HepG2 (cell line): ENCODE measurements at regions not wholly inside any gene's neighbourhood (a gene's known extent, or its start where the extent isn't known, plus 50 kb on each side); places are given as distances from the start of the nearest gene placed in this dataset.

ENCODE experiments used
- ATAC-seq: fragments of 200-7000 bp; cut with Tn5 transposase; 3 replicates; pipeline ENCODE4 v1.9.1; 2020; ENCODE audit warnings: mild to moderate bottlenecking, moderate library complexity
- BruUV-seq: library from RNA; stranded (reverse); fragments of 400-500 nt; replicated peaks from 2 replicates; lab custom pipeline; 2021; lab: Mats Ljungman, UMichigan
- CTCF ChIA-PET: fragments of 300-600 bp; formaldehyde crosslinking; extraction: SDS; loops from one replicate; lab custom pipeline; 2021; ENCODE audit warnings: low total read pairs, inconsistent platforms, low intra/inter-chr PET ratio; lab: Yijun Ruan, JAX
- POLR2A ChIA-PET: fragments of 350-600 bp; sonication (Branson Sonifier 250); formaldehyde crosslinking; loops from one replicate; lab custom pipeline; 2020; ENCODE audit warnings: antibody characterized with exemption, inconsistent platforms; lab: Yijun Ruan, JAX
- DNase-seq: peaks from one replicate; pipeline ENCODE4 v3.0.0-alpha.2; 2015; ENCODE audit warnings: low spot score
- FAIRE-seq: peaks from 3 replicates; lab custom pipeline; 2011; peaks lifted over from hg19 to GRCh38; lab: Jason Lieb, UNC
- H2AFZ ChIP-seq: one replicate; pipeline ENCODE4 v1.6.1; 2011; ENCODE audit warnings: low read length, inconsistent platforms
- H3K27ac ChIP-seq: fragments of 300-600 bp; 3 replicates; pipeline ENCODE4 v1.8.0; 2011; ENCODE audit warnings: mixed run types, mild to moderate bottlenecking, mixed read lengths, low read length, inconsistent platforms; ENCODE audit not compliant: insufficient read depth; ENCODE audit errors: extremely low read length
- H3K27me3 ChIP-seq, 2 experiments: fragments of 200-600 bp in 1 of 2; 2 replicates in 1 of 2; 3 replicates in 1 of 2; pipeline versions ENCODE4 v1.6.0 to v1.8.0; 2011; ENCODE audit warnings: low read length in 2 of 2, mild to moderate bottlenecking in 2 of 2, moderate library complexity in 2 of 2, inconsistent platforms in 1 of 2; ENCODE audit not compliant: insufficient read depth in 2 of 2, control insufficient read depth in 1 of 2
- H3K36me3 ChIP-seq, 2 experiments: fragments of 200-600 bp in 1 of 2; replicated peaks in 1 of 2; 2 replicates in 1 of 2; 3 replicates in 1 of 2; pipeline versions ENCODE4 v1.5.1 to v1.8.0; 2011; ENCODE audit warnings: low read length in 2 of 2, inconsistent platforms in 1 of 2; ENCODE audit not compliant: insufficient read depth in 2 of 2, control insufficient read depth in 1 of 2
- H3K4me1 ChIP-seq: 2 replicates; pipeline ENCODE4 v1.5.1; 2012; ENCODE audit warnings: low read length, inconsistent platforms; ENCODE audit not compliant: insufficient read depth
- H3K4me2 ChIP-seq: 2 replicates; pipeline ENCODE4 v1.6.0; 2011; ENCODE audit warnings: low read depth, low read length, inconsistent platforms
- H3K4me3 ChIP-seq, 3 experiments: fragments of 200-600 bp in 1 of 3; sonication (generic), shearing (Covaris generic) in 1 of 3; replicated peaks in 1 of 3; 2 replicates each; pipeline ENCODE4 v1.5.1; 2011 to 2016; ENCODE audit warnings: low read length in 3 of 3, inconsistent platforms in 2 of 3, low read depth in 2 of 3, mild to moderate bottlenecking in 2 of 3, control low read depth in 1 of 3, mixed read lengths in 1 of 3; ENCODE audit not compliant: insufficient read depth in 1 of 3
- H3K79me2 ChIP-seq: one replicate; pipeline ENCODE4 v1.6.1; 2011; ENCODE audit warnings: low read length, inconsistent platforms; ENCODE audit not compliant: insufficient read depth
- H3K9ac ChIP-seq: 2 replicates; pipeline ENCODE4 v1.6.0; 2011; ENCODE audit warnings: mild to moderate bottlenecking, low read depth, low read length, inconsistent platforms; ENCODE audit not compliant: insufficient read depth
- H3K9me3 ChIP-seq: 2 replicates; pipeline ENCODE4 v1.5.1; 2012; ENCODE audit warnings: mild to moderate bottlenecking, low read length
- H4K20me1 ChIP-seq: 2 replicates; pipeline ENCODE4 v1.6.0; 2011; ENCODE audit warnings: inconsistent platforms, mild to moderate bottlenecking, low read length, moderate library complexity; ENCODE audit not compliant: insufficient read depth
- ARHGAP35 ChIP-seq: sonication (generic); formaldehyde crosslinking; IDR thresholded peaks from 2 replicates; pipeline ENCODE4 v1.9.0; 2022; ENCODE audit warnings: mild to moderate bottlenecking, inconsistent platforms, moderate library complexity, missing genetic modification reagents, borderline replicate concordance
- ARNTL ChIP-seq: sonication (generic); formaldehyde crosslinking; IDR thresholded peaks from 2 replicates; pipeline ENCODE4 v1.4.0; 2020; ENCODE audit warnings: mild to moderate bottlenecking, missing genetic modification reagents
- ELF3 ChIP-seq: IDR thresholded peaks from 2 replicates; pipeline ENCODE4 v1.6.1; 2016; ENCODE audit warnings: missing genetic modification reagents, missing compliant biosample characterization
- HIVEP1 ChIP-seq: sonication (generic); formaldehyde crosslinking; IDR thresholded peaks from 2 replicates; pipeline ENCODE4 v1.4.0; 2020; ENCODE audit warnings: mild to moderate bottlenecking, missing genetic modification reagents
- KDM3A ChIP-seq: IDR thresholded peaks from 2 replicates; pipeline ENCODE4 v1.6.1; 2018; ENCODE audit warnings: low read depth, missing compliant biosample characterization
- KLF12 ChIP-seq: sonication (generic); formaldehyde crosslinking; IDR thresholded peaks from 2 replicates; pipeline ENCODE4 v1.4.0; 2020; ENCODE audit warnings: missing genetic modification reagents, borderline replicate concordance
- KLF6 ChIP-seq: IDR thresholded peaks from 2 replicates; pipeline ENCODE4 v1.8.0; 2016; ENCODE audit warnings: missing biosample characterization, missing genetic modification reagents
- MAFF ChIP-seq: IDR thresholded peaks from 2 replicates; pipeline ENCODE4 v1.6.1; 2011; ENCODE audit warnings: low read depth, low read length, improper control_type of control experiment
- MAFK ChIP-seq, 2 experiments: IDR thresholded peaks in 1 of 2; conservative IDR thresholded peaks in 1 of 2; 2 replicates each; pipeline ENCODE4 v1.6.1; 2011; ENCODE audit warnings: improper control_type of control experiment in 2 of 2, low read length in 2 of 2
- SIX4 ChIP-seq: sonication (generic); formaldehyde crosslinking; IDR thresholded peaks from 2 replicates; pipeline ENCODE4 v1.4.0; 2020; ENCODE audit warnings: missing genetic modification reagents
- TBL1XR1 ChIP-seq: fragments of 150-350 bp; IDR thresholded peaks from 2 replicates; pipeline ENCODE4 v1.6.1; 2014; ENCODE audit warnings: borderline replicate concordance, low read length; ENCODE audit not compliant: partially characterized antibody
- ZFP37 ChIP-seq: sonication (generic); formaldehyde crosslinking; IDR thresholded peaks from 2 replicates; pipeline ENCODE4 v1.4.0; 2020; ENCODE audit warnings: missing genetic modification reagents, borderline replicate concordance
- ZNF546 ChIP-seq: sonication (generic); formaldehyde crosslinking; conservative IDR thresholded peaks from 2 replicates; pipeline ENCODE4 v1.8.1; 2023; ENCODE audit warnings: mild to moderate bottlenecking, missing genetic modification reagents
- ZNF724P ChIP-seq: sonication (generic); formaldehyde crosslinking; IDR thresholded peaks from 2 replicates; pipeline ENCODE4 v1.8.0; 2022; ENCODE audit warnings: missing genetic modification reagents, borderline replicate concordance
- ZNF850 ChIP-seq: sonication (generic); formaldehyde crosslinking; conservative IDR thresholded peaks from 2 replicates; pipeline ENCODE4 v1.9.0; 2021; ENCODE audit warnings: mild to moderate bottlenecking, missing genetic modification reagents
- WGBS: methylation state at CpG from one replicate; pipeline ENCODE4 v1.1.6; 2017; ENCODE audit warnings: low lambda C conversion rate; 5-methylcytosine and 5-hydroxymethylcytosine counted together
- in situ Hi-C: cut with HindIII; loops from 2 replicates; pipeline ENCODE4 v1.10.0; 2017; ENCODE audit warnings: low pct_unique_long_range_greater_than_20kb; ENCODE audit not compliant: extremely low pct_ligation_motif_present
- intact Hi-C: fragments of 100-400 bp; cut with micrococcal nuclease; formaldehyde crosslinking; loops from one replicate; pipeline ENCODE4 v1.10.0; 2022; ENCODE audit not compliant: unreplicated experiment
- TF ChIP-seq, protein P1 (sequence below): sonication (generic); formaldehyde crosslinking; IDR thresholded peaks from 2 replicates; pipeline ENCODE4 v1.5.0; 2020; ENCODE audit warnings: missing genetic modification reagents
- TF ChIP-seq, protein P2 (sequence below): conservative IDR thresholded peaks from 2 replicates; pipeline ENCODE4 v1.6.1; 2018; ENCODE audit warnings: missing genetic modification reagents
- TF ChIP-seq, protein P3 (sequence below): sonication (generic); formaldehyde crosslinking; IDR thresholded peaks from 2 replicates; pipeline ENCODE4 v1.5.0; 2020; ENCODE audit warnings: missing genetic modification reagents
- TF ChIP-seq, protein P4 (sequence below): IDR thresholded peaks from 2 replicates; pipeline ENCODE4 v1.6.1; 2016; ENCODE audit warnings: missing genetic modification reagents, missing compliant biosample characterization

DNA sequence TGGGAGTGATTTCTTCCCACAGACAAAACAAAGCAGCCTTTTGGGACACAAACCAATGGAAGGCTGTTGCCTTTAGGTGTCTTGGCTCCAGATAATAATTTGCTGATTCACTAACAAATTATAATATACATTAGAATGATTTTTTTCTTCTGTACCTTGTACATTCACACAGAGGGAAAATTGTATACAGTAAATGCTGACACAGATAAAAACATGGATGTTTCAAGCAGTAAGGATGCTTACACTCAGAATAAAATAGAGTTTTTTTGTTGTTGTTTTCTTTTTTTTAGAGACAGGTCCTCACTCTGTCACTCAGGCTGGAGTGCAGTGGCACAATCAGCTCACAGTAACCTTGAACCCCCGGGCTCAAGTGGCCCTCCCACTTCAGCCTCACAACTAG is 109.2 kb upstream of the TRPC6 start:
- no peak overlapping the region for H3K9ac ChIP-seq
- no peaks in the 10 kb centered on the region for H3K79me2 ChIP-seq
- H3K36me3 ChIP-seq, result no peaks in the 10 kb centered on the region
- no peak overlapping the region for H2AFZ ChIP-seq
- WGBS, result 0% methylated on average over 1 of the region's 1 CpG
- intact Hi-C loops (no loop called here), in situ Hi-C loops (no loop called here)
- ChIA-PET POLR2A (no interaction called here), CTCF (no interaction called here)
- FAIRE-seq (no peak), DNase-seq (no peak), ATAC-seq (no peak)
- no peaks in the 10 kb centered on the region for H4K20me1 ChIP-seq
- H3K27ac ChIP-seq, result no peak overlapping the region
- no peaks in the 10 kb centered on the region for H3K27me3 ChIP-seq
- no peak for TF ChIP-seq ARNTL
- TF ChIP-seq TBL1XR1, result no peak
- no peak for TF ChIP-seq ZNF850
- TF ChIP-seq, protein P1, sequence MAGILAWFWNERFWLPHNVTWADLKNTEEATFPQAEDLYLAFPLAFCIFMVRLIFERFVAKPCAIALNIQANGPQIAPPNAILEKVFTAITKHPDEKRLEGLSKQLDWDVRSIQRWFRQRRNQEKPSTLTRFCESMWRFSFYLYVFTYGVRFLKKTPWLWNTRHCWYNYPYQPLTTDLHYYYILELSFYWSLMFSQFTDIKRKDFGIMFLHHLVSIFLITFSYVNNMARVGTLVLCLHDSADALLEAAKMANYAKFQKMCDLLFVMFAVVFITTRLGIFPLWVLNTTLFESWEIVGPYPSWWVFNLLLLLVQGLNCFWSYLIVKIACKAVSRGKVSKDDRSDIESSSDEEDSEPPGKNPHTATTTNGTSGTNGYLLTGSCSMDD (CRISPR knock-in tag), result no peak
- TF ChIP-seq MAFF, result peak; percentile 90
- no peak for TF ChIP-seq KLF12
- TF ChIP-seq MAFK (conservative IDR thresholded peaks at IDR 0.05 in 1 of 2, IDR thresholded peaks at IDR 0.05 in 1 of 2; ENCODE audit: low read length in 2 of 2), result peak; percentile 84 to 91
- H3K4me2 ChIP-seq, result no peak overlapping the region
- no peaks in the 10 kb centered on the region for H3K4me1 ChIP-seq
- BruUV-seq, result no TSS peak
- H3K4me3 ChIP-seq, result no peak overlapping the region
- H3K9me3 ChIP-seq, result no peaks in the 10 kb centered on the region

DNA sequence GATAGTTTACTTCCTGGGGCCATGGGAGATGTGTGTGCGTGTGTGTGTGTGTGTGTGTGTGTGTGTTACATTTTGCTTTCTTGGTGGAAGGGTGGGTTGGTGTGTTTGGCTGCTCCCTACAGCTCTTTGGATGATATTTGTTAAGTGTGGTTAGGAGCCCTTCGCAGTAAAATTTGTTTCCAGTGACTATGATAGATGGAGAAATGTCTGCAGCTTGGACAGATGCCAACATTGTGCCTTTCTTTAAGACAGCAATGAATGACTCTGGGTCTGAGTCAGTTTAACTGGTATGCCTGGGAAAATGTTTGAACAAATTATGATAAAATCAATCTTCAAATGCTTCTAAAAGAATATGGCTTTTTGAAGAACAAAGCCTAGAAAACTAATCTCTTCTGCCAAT is 102.7 kb upstream of the TRPC6 start:
- Histone ChIP-seq H3K9me3 (no peaks in the 10 kb centered on the region), H3K36me3 (no peaks in the 10 kb centered on the region), H4K20me1 (no peaks in the 10 kb centered on the region), H3K4me2 (no peak overlapping the region)
- DNase-seq, result no peak
- POLR2A ChIA-PET, result no interaction called here
- WGBS, result 30% methylated on average over 2 of the region's 2 CpGs
- BruUV-seq, result no TSS peak
- TF ChIP-seq, protein P2, sequence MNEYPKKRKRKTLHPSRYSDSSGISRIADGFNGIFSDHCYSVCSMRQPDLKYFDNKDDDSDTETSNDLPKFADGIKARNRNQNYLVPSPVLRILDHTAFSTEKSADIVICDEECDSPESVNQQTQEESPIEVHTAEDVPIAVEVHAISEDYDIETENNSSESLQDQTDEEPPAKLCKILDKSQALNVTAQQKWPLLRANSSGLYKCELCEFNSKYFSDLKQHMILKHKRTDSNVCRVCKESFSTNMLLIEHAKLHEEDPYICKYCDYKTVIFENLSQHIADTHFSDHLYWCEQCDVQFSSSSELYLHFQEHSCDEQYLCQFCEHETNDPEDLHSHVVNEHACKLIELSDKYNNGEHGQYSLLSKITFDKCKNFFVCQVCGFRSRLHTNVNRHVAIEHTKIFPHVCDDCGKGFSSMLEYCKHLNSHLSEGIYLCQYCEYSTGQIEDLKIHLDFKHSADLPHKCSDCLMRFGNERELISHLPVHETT (CRISPR knock-in tag), result no peak
- TF ChIP-seq ZNF724P (no peak), ARHGAP35 (no peak), ZFP37 (no peak), KDM3A (CRISPR knock-in tag) (no peak), ELF3 (CRISPR knock-in tag) (no peak), ZNF546 (CRISPR knock-in tag) (no peak), KLF6 (no peak), HIVEP1 (CRISPR knock-in tag) (no peak), MAFK (conservative IDR thresholded peaks at IDR 0.05 in 1 of 2, IDR thresholded peaks at IDR 0.05 in 1 of 2; ENCODE audit: low read length in 2 of 2) (no peak), SIX4 (CRISPR knock-in tag) (no peak)
- TF ChIP-seq, protein P3, sequence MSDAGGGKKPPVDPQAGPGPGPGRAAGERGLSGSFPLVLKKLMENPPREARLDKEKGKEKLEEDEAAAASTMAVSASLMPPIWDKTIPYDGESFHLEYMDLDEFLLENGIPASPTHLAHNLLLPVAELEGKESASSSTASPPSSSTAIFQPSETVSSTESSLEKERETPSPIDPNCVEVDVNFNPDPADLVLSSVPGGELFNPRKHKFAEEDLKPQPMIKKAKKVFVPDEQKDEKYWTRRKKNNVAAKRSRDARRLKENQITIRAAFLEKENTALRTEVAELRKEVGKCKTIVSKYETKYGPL (CRISPR knock-in tag), result no peak
- TF ChIP-seq, protein P4, sequence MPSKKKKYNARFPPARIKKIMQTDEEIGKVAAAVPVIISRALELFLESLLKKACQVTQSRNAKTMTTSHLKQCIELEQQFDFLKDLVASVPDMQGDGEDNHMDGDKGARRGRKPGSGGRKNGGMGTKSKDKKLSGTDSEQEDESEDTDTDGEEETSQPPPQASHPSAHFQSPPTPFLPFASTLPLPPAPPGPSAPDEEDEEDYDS (CRISPR knock-in tag), result no peak
- TF ChIP-seq, all 625 proteins: peak for 0
- ATAC-seq (no peak), FAIRE-seq (no peak)
- in situ Hi-C loops, result no loop called here
- no peak overlapping the region for H3K4me3 ChIP-seq
- CTCF ChIA-PET, result no interaction called here
- no peaks in the 10 kb centered on the region for H3K27me3 ChIP-seq
- H3K79me2 ChIP-seq, result no peaks in the 10 kb centered on the region
- intact Hi-C loops, result no loop called here
- no peak overlapping the region for H2AFZ ChIP-seq
- H3K4me1 ChIP-seq, result no peaks in the 10 kb centered on the region
- H3K27ac ChIP-seq, result no peak overlapping the region
- H3K9ac ChIP-seq, result no peak overlapping the region
